ENCODE measurements at regions not wholly inside any gene's neighbourhood (a gene's known extent, or its start where the extent isn't known, plus 50 kb on each side); places are given as distances from the start of the nearest gene placed in this dataset.

- TF ChIP-seq, protein P1, sequence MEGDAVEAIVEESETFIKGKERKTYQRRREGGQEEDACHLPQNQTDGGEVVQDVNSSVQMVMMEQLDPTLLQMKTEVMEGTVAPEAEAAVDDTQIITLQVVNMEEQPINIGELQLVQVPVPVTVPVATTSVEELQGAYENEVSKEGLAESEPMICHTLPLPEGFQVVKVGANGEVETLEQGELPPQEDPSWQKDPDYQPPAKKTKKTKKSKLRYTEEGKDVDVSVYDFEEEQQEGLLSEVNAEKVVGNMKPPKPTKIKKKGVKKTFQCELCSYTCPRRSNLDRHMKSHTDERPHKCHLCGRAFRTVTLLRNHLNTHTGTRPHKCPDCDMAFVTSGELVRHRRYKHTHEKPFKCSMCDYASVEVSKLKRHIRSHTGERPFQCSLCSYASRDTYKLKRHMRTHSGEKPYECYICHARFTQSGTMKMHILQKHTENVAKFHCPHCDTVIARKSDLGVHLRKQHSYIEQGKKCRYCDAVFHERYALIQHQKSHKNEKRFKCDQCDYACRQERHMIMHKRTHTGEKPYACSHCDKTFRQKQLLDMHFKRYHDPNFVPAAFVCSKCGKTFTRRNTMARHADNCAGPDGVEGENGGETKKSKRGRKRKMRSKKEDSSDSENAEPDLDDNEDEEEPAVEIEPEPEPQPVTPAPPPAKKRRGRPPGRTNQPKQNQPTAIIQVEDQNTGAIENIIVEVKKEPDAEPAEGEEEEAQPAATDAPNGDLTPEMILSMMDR (IDR thresholded peaks at IDR 0.05; ENCODE audit: low read depth, low read length, missing control alignments) = no peak
- no peak for DNase-seq (ENCODE audit: low read depth)
- H3K4me3 ChIP-seq (ENCODE audit: low read depth, low read length) = no peak overlapping the region
These were observed 469.8 kb downstream of the BRD1 start for GRCh38 chr22:49357661-49358440.

DNA sequence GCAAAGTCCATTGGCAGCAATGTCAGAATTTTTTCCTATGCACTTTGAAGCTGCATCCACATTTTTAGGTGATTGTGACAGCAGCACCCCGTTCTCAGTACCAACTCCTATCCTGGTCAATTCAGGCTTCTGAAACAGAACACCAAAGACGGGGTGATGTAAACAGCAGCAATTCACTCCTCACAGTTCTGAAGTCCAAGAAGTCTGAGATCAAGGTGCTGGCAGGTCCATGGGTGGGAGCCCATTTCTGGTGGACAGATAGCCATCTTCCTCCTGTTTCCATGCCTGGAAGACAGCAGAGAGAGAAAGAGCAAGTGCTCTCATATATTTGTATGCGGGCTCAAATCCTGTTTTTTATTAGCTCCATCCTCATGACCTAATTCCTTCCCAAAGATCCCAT is 471.2 kb downstream of the BRD1 start:
- H3K4me3 ChIP-seq (ENCODE audit: low read depth, low read length) = no peak overlapping the region
- TF ChIP-seq, protein P1 (IDR thresholded peaks at IDR 0.05; ENCODE audit: low read depth, low read length, missing control alignments) = no peak

DNA sequence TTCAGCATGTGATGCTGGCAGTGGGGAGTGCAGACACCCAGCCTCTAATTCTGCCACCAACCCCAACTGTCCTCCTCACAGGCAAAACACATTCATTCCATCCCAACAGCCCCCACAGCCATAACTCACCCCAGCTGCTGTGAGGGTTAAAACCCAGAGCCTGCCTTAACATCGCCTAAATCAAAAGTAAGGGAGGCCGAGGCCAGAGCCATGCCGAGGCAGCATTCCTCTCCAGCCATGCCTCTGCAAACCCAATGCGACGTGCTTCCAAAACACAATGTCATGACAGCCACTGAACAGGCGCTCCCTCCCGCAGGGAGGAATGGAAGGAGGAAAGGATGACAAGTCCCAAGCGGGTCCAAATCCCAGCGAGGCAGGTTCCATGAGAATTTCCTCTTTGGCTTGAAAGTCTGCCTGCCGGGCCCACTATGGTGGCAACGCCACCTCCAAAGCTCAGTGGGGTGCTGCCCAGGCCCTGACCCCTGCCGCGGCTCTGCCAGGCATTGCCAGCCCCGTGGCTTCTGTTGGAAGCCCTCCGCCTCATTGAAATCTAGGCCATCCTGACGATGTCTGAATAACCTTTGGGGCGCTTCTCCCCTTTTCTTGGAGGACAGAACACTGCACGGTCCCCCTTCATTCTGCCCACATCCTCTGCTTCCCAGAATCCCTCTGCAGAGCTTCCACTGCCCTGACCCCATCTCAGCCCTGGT is 472.3 kb downstream of the BRD1 start:
- no peak for DNase-seq (ENCODE audit: low read depth)
- no peak overlapping the region for H3K4me3 ChIP-seq (ENCODE audit: low read depth, low read length)
- TF ChIP-seq, protein P1 (IDR thresholded peaks at IDR 0.05; ENCODE audit: low read depth, low read length, missing control alignments) = no peak

More for the DNA sequence above, 471.2 kb downstream of the BRD1 start:
- DNase-seq (ENCODE audit: low read depth) = no peak

DNA sequence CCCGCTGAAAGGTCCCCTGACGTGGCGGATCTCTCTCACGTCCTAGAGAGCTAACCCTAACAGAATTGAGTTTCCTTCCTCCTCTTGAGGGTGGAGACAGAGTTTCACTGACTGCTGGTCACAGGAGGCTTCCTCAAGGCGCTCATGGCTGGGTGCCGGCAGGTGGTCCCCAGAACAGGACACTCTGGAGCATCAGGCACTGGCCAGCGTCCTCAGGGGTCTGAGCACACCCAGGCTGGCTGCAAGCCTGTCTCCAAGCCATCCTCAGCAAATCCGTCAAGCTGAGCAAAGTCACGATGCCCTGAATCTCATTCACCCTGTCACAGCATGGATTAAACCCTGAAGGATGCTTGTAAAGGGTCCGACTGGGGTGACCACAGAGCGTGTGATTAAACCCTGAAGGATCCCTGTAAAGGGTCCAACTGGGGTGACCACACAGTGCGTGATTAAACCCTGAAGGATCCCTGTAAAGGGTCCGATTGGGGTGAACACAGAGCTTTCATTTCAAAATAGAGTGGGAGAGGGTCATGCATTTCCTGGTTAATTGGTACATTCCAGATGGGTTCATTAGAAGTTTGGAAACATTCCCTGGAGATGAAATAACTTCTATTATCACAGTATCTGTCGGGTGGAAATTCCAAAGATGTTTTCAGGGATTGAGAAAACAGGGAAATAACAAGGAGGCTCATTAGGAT is 473.0 kb downstream of the BRD1 start:
- TF ChIP-seq, protein P1 (IDR thresholded peaks at IDR 0.05; ENCODE audit: low read depth, low read length, missing control alignments) = no peak
- no peak overlapping the region for H3K4me3 ChIP-seq (ENCODE audit: low read depth, low read length)
- DNase-seq (ENCODE audit: low read depth) = no peak

GRCh38 chr22:49353235-49353634 is 474.4 kb downstream of the BRD1 start:
- TF ChIP-seq, protein P1 (IDR thresholded peaks at IDR 0.05; ENCODE audit: low read depth, low read length, missing control alignments) = no peak
- DNase-seq (ENCODE audit: low read depth) = no peak
- no peak overlapping the region for H3K4me3 ChIP-seq (ENCODE audit: low read depth, low read length)

DNA sequence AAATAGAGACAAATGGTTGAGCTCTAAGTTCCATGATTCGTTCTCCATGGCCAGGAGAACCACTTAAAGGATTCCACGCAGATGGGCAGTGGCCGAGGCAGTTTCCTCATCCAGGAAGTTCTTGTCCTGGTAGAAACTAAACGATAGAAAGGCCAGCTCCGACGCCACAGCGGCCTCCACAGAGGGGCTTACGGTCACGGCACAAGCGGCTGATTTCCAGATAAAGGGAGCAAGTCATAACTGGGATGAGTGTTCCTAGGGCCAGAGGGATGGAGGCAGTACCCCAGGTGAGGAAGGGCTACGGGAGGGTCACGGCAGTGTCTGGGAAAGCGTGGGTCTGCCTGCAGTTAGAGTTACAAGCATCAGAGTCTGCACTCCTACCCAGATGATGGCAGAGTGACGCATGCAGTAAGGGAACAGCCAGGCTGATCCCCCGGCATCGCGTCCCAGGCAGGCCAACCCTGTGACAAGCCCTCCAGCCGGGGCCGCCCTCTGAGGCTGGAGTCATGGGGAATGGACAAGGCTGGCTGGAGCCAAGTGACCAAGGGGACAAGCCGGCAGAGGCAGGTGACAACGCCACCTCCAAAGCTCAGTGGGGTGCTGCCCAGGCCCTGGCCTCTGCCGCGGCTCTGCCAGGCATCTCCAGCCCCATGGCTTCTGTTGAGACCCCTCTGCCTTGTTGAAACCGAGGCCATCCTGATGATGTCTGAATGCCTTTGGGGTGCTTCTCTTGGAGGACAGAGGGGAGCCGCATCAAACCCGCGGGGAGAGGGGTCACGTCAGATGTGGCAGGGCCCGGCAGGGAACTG is 475.1 kb downstream of the BRD1 start:
- DNase-seq (ENCODE audit: low read depth) = no peak
- no peak overlapping the region for H3K4me3 ChIP-seq (ENCODE audit: low read depth, low read length)
- TF ChIP-seq, protein P1 (IDR thresholded peaks at IDR 0.05; ENCODE audit: low read depth, low read length, missing control alignments) = no peak
